WI38 (cell line): ENCODE measurements at regions not wholly inside any gene's neighbourhood (a gene's known extent, or its start where the extent isn't known, plus 50 kb on each side); places are given as distances from the start of the nearest gene placed in this dataset.

Experiments used
- H3K4me3 ChIP-seq: 2 replicates; pipeline ENCODE4 v1.5.1; 2011; ENCODE audit warnings: low read depth, mild to moderate bottlenecking, control low read depth, low read length
- CTCF ChIP-seq: IDR thresholded peaks from 2 replicates; pipeline ENCODE4 v1.5.1; 2012; ENCODE audit warnings: low read depth, mild to moderate bottlenecking, control low read depth, low read length

GRCh38 chr14:31949709-31950108, 127.4 kb upstream of the ARHGAP5 start:
- TF ChIP-seq CTCF = no peak
- H3K4me3 ChIP-seq = no peak overlapping the region

- H3K4me3 ChIP-seq = no peak overlapping the region
These were observed 126.8 kb upstream of the ARHGAP5 start for GRCh38 chr14:31950331-31950730.

GRCh38 chr14:31950764-31951637, 126.1 kb upstream of the ARHGAP5 start:
- 0 out of 2 replicates have a peak overlapping the region, but pooled peaks have one; percentile 20 for H3K4me3 ChIP-seq
- TF ChIP-seq CTCF = no peak

More at GRCh38 chr14:31950331-31950730, 126.8 kb upstream of the ARHGAP5 start:
- TF ChIP-seq CTCF = no peak

GRCh38 chr14:31951638-31951964, 125.5 kb upstream of the ARHGAP5 start:
- no peak overlapping the region for H3K4me3 ChIP-seq
- TF ChIP-seq CTCF = no peak

GRCh38 chr14:31952573-31952972, 124.5 kb upstream of the ARHGAP5 start:
- no peak for TF ChIP-seq CTCF

GRCh38 chr14:31953210-31953609, 123.9 kb upstream of the ARHGAP5 start:
- H3K4me3 ChIP-seq = no peak overlapping the region
- no peak for TF ChIP-seq CTCF

More at GRCh38 chr14:31952573-31952972, 124.5 kb upstream of the ARHGAP5 start:
- no peak overlapping the region for H3K4me3 ChIP-seq

GRCh38 chr14:31954991-31955390, 122.1 kb upstream of the ARHGAP5 start:
- no peak overlapping the region for H3K4me3 ChIP-seq
- TF ChIP-seq CTCF = no peak
